Neural cell (in vitro differentiated cells): ENCODE measurements at regions not wholly inside any gene's neighbourhood (a gene's known extent, or its start where the extent isn't known, plus 50 kb on each side); places are given as distances from the start of the nearest gene placed in this dataset.

Experiments used
- H2AFZ ChIP-seq: fragments of 200-600, 300-800 bp; sonication (generic), shearing (Covaris generic); 2 replicates; pipeline ENCODE4 v1.6.0; 2014; ENCODE audit warnings: low read depth, mild to moderate bottlenecking, antibody characterized with exemption, low read length, moderate library complexity
- H3F3A ChIP-seq: fragments of 200-600 bp; shearing (Covaris generic); 2 replicates; pipeline ENCODE4 v1.6.1; 2016; ENCODE audit warnings: mild to moderate bottlenecking, moderate library complexity, mixed read lengths, antibody characterized with exemption, low read length; ENCODE audit not compliant: insufficient read depth, poor library complexity, severe bottlenecking
- H3K27ac ChIP-seq: fragments of 200-600, 300-800 bp; sonication (generic), shearing (Covaris generic); 2 replicates; pipeline ENCODE4 v1.5.1; 2014; ENCODE audit warnings: mild to moderate bottlenecking, low read length, moderate library complexity
- H3K27me3 ChIP-seq: fragments of 300-800, 200-600 bp; sonication (generic), shearing (Covaris generic); 2 replicates; pipeline ENCODE4 v1.6.0; 2014; ENCODE audit warnings: mild to moderate bottlenecking, low read depth, low read length, moderate library complexity; ENCODE audit not compliant: insufficient read depth
- H3K36me3 ChIP-seq: fragments of 300-800, 200-600 bp; sonication (generic), shearing (Covaris generic); 2 replicates; pipeline ENCODE4 v1.5.1; 2014; ENCODE audit warnings: mild to moderate bottlenecking, antibody characterized with exemption, low read length, moderate library complexity; ENCODE audit not compliant: insufficient read depth
- H3K4me2 ChIP-seq: fragments of 300-800, 200-600 bp; sonication (generic), shearing (Covaris generic); 2 replicates; pipeline ENCODE4 v1.6.0; 2014; ENCODE audit warnings: mild to moderate bottlenecking, low read length
- H3K4me3 ChIP-seq: fragments of 300-800, 200-600 bp; sonication (generic), shearing (Covaris generic); 2 replicates; pipeline ENCODE4 v1.5.1; 2014; ENCODE audit warnings: mild to moderate bottlenecking, low read length, moderate library complexity
- H3K79me2 ChIP-seq: fragments of 200-600 bp; shearing (Covaris generic); replicated peaks from 2 replicates; pipeline ENCODE4 v1.6.0; 2014; ENCODE audit warnings: mild to moderate bottlenecking, low read length, moderate library complexity; ENCODE audit not compliant: insufficient read depth
- H3K9ac ChIP-seq: fragments of 300-800, 200-600 bp; sonication (generic), shearing (Covaris generic); 2 replicates; pipeline ENCODE4 v1.6.1; 2016; ENCODE audit warnings: mild to moderate bottlenecking, low read length, mixed read lengths
- H3K9me2 ChIP-seq: fragments of 200-600 bp; shearing (Covaris generic); 2 replicates; pipeline ENCODE4 v1.6.1; 2016; ENCODE audit warnings: mild to moderate bottlenecking, low read length, mixed read lengths; ENCODE audit not compliant: insufficient read depth
- H3K9me3 ChIP-seq: fragments of 200-600, 300-800 bp; sonication (generic), shearing (Covaris generic); 2 replicates; pipeline ENCODE4 v1.6.1; 2016; ENCODE audit warnings: mild to moderate bottlenecking, mixed run types, low read length, moderate library complexity, mixed read lengths
- H4K20me1 ChIP-seq: fragments of 200-600 bp; shearing (Covaris generic); 2 replicates; pipeline ENCODE4 v1.6.1; 2016; ENCODE audit warnings: mild to moderate bottlenecking, mixed run types; ENCODE audit not compliant: insufficient read depth
- EP300 ChIP-seq: fragments of 450-650 bp; conservative IDR thresholded peaks from 2 replicates; pipeline ENCODE4 v1.6.1; 2014; ENCODE audit warnings: antibody characterized with exemption, mild to moderate bottlenecking, moderate library complexity; ENCODE audit not compliant: poor library complexity, severe bottlenecking
- EZH2 ChIP-seq: fragments of 200-600, 300-800 bp; shearing (Covaris generic), sonication (generic); IDR thresholded peaks from 2 replicates; pipeline ENCODE4 v1.6.1; 2014; ENCODE audit warnings: antibody characterized with exemption, low read length, borderline replicate concordance, mild to moderate bottlenecking; ENCODE audit not compliant: insufficient read depth, poor library complexity, severe bottlenecking
- MXI1 ChIP-seq: fragments of 450-650 bp; conservative IDR thresholded peaks from 2 replicates; pipeline ENCODE4 v1.6.1; 2014; ENCODE audit warnings: antibody characterized with exemption, mild to moderate bottlenecking; ENCODE audit not compliant: poor library complexity, severe bottlenecking
- POLR2AphosphoS5 ChIP-seq: IDR thresholded peaks from 2 replicates; pipeline ENCODE4 v1.6.1; 2012
- RAD21 ChIP-seq: fragments of 450-650 bp; conservative IDR thresholded peaks from 2 replicates; pipeline ENCODE4 v1.6.1; 2014; ENCODE audit warnings: antibody characterized with exemption, mild to moderate bottlenecking, moderate library complexity
- SMC3 ChIP-seq: fragments of 450-650 bp; conservative IDR thresholded peaks from 2 replicates; pipeline ENCODE4 v1.6.1; 2014; ENCODE audit warnings: antibody characterized with exemption, mild to moderate bottlenecking, moderate library complexity; ENCODE audit not compliant: poor library complexity
- TAF1 ChIP-seq: IDR thresholded peaks from 2 replicates; pipeline ENCODE4 v1.6.1; 2012; ENCODE audit warnings: low read depth
- TF ChIP-seq, protein P1 (sequence below): IDR thresholded peaks from 2 replicates; pipeline ENCODE4 v1.6.1; 2012; ENCODE audit warnings: borderline replicate concordance
- TF ChIP-seq, protein P2 (sequence below): fragments of 450-650 bp; IDR thresholded peaks from 2 replicates; pipeline ENCODE4 v1.5.1; 2014; ENCODE audit warnings: antibody characterized with exemption, mild to moderate bottlenecking, moderate library complexity; ENCODE audit not compliant: poor library complexity, severe bottlenecking

DNA sequence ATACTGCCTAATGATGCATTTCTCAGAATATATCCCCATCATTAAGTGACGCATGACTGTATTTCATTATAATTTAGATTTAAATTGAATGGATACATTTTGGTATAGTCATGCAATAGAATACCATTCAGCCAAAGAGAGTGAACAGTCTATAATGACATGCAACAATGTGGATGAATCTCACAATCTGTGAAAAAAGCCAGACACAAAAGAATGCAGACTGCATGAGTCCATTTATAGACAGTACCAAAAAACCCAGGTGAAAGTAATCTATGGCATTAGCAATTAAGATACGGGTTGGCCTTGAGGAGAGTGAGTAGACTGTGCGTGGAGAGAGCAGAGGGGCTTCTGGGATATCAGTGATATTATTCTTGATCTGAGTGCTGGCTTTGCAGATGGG lies 239.7 kb upstream of the PGRMC2 start:
- no peak for TF ChIP-seq SMC3
- no peak for TF ChIP-seq RAD21
- TF ChIP-seq MXI1: no peak
- no peak for TF ChIP-seq EZH2
- no peak for TF ChIP-seq EP300
- TF ChIP-seq POLR2AphosphoS5: no peak
- TF ChIP-seq, protein P1, sequence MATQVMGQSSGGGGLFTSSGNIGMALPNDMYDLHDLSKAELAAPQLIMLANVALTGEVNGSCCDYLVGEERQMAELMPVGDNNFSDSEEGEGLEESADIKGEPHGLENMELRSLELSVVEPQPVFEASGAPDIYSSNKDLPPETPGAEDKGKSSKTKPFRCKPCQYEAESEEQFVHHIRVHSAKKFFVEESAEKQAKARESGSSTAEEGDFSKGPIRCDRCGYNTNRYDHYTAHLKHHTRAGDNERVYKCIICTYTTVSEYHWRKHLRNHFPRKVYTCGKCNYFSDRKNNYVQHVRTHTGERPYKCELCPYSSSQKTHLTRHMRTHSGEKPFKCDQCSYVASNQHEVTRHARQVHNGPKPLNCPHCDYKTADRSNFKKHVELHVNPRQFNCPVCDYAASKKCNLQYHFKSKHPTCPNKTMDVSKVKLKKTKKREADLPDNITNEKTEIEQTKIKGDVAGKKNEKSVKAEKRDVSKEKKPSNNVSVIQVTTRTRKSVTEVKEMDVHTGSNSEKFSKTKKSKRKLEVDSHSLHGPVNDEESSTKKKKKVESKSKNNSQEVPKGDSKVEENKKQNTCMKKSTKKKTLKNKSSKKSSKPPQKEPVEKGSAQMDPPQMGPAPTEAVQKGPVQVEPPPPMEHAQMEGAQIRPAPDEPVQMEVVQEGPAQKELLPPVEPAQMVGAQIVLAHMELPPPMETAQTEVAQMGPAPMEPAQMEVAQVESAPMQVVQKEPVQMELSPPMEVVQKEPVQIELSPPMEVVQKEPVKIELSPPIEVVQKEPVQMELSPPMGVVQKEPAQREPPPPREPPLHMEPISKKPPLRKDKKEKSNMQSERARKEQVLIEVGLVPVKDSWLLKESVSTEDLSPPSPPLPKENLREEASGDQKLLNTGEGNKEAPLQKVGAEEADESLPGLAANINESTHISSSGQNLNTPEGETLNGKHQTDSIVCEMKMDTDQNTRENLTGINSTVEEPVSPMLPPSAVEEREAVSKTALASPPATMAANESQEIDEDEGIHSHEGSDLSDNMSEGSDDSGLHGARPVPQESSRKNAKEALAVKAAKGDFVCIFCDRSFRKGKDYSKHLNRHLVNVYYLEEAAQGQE: no peak
- TF ChIP-seq TAF1: no peak
- TF ChIP-seq, protein P2, sequence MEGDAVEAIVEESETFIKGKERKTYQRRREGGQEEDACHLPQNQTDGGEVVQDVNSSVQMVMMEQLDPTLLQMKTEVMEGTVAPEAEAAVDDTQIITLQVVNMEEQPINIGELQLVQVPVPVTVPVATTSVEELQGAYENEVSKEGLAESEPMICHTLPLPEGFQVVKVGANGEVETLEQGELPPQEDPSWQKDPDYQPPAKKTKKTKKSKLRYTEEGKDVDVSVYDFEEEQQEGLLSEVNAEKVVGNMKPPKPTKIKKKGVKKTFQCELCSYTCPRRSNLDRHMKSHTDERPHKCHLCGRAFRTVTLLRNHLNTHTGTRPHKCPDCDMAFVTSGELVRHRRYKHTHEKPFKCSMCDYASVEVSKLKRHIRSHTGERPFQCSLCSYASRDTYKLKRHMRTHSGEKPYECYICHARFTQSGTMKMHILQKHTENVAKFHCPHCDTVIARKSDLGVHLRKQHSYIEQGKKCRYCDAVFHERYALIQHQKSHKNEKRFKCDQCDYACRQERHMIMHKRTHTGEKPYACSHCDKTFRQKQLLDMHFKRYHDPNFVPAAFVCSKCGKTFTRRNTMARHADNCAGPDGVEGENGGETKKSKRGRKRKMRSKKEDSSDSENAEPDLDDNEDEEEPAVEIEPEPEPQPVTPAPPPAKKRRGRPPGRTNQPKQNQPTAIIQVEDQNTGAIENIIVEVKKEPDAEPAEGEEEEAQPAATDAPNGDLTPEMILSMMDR: no peak
- H3K4me2 ChIP-seq: no peak overlapping the region
- H3F3A ChIP-seq: no peaks in the 10 kb centered on the region
- H3K36me3 ChIP-seq: no peaks in the 10 kb centered on the region
- H3K9me2 ChIP-seq: no peaks in the 10 kb centered on the region
- H3K27me3 ChIP-seq: no peaks in the 10 kb centered on the region
- H2AFZ ChIP-seq: no peak overlapping the region
- H3K4me3 ChIP-seq: no peak overlapping the region
- no peak overlapping the region for H3K27ac ChIP-seq
- no peaks in the 10 kb centered on the region for H4K20me1 ChIP-seq
- H3K9ac ChIP-seq: no peak overlapping the region
- no peaks in the 10 kb centered on the region for H3K9me3 ChIP-seq
- H3K79me2 ChIP-seq: no peaks in the 10 kb centered on the region

DNA sequence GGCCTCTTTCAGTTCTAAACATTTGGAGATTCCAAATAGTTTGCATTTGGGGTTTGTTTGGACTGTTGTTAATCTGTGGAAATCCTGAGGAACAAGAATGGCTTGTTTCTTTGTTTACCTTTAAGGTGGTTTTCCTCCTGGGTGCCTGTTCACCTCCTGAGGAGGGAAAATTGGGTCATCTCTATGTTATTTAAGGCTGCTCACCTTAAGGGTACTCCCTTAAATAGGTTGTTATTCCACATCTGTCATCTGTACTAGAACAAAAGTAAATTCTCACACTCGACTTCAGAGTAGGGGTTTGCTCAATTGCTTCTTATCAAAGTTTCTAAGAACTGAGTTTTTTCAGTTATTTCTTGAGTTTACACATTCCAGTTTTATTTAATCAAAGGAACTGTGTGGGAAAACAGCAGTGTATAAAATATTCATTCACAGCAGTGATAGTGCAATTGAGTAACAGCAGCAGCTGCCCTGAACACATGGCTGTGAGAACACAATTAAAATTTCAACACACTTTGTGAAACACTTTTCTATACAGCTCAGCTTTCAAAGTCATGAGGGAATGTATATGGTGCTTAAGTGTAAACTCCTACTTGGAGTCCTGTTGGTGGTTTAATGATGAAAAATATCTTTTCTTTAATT lies 238.5 kb upstream of the PGRMC2 start:
- Histone ChIP-seq H3K4me3 (no peak overlapping the region), H2AFZ (no peak overlapping the region), H3K9ac (no peak overlapping the region), H3K79me2 (no peaks in the 10 kb centered on the region), H3K4me2 (no peak overlapping the region), H3K27ac (no peak overlapping the region), H3K27me3 (no peaks in the 10 kb centered on the region), H3K9me2 (no peaks in the 10 kb centered on the region), H3K36me3 (no peaks in the 10 kb centered on the region), H4K20me1 (no peaks in the 10 kb centered on the region), H3F3A (no peaks in the 10 kb centered on the region), H3K9me3 (no peaks in the 10 kb centered on the region)
- no peak for TF ChIP-seq POLR2AphosphoS5

DNA sequence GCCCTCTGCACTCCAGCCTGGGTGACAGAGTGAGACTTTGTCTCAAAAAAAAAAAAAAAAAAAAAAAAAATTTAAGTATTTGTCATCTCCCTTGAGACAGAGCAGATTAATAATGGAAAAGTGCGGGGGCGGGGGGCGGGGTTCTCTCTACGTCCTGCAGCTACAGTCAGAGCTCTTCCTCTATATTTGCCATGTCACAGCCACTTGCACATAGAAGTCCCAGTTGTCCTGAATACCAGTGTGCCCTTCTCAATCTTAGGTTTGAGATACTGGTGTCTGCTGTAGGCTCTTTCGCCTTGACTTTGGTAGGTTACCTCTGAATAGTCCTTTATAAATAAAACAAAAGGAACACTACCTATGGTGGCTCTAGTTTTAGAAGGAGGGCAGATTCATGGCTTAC lies 237.8 kb upstream of the PGRMC2 start:
- Histone ChIP-seq H3K27me3 (no peaks in the 10 kb centered on the region), H3K4me3 (no peak overlapping the region), H3K4me2 (no peak overlapping the region), H3K9ac (no peak overlapping the region), H3K27ac (no peak overlapping the region), H2AFZ (no peak overlapping the region), H3F3A (no peaks in the 10 kb centered on the region), H3K9me3 (no peaks in the 10 kb centered on the region), H3K79me2 (no peaks in the 10 kb centered on the region), H3K9me2 (no peaks in the 10 kb centered on the region), H3K36me3 (no peaks in the 10 kb centered on the region), H4K20me1 (no peaks in the 10 kb centered on the region)
- TF ChIP-seq, protein P1: no peak
- TF ChIP-seq EP300: no peak
- TF ChIP-seq SMC3: no peak
- no peak for TF ChIP-seq RAD21
- no peak for TF ChIP-seq MXI1
- TF ChIP-seq EZH2: no peak
- no peak for TF ChIP-seq TAF1
- TF ChIP-seq, protein P2: no peak
- no peak for TF ChIP-seq POLR2AphosphoS5
